ENCODE measurements at regions not wholly inside any gene's neighbourhood (a gene's known extent, or its start where the extent isn't known, plus 50 kb on each side); places are given as distances from the start of the nearest gene placed in this dataset.

GRCh38 chr14:82091097-82091496 is 557.4 kb upstream of the SEL1L start:
- POLR2A ChIA-PET, result no interaction called here
- CTCF ChIA-PET, result no interaction called here
- H3K9me3 ChIP-seq (ENCODE audit: control insufficient read depth, insufficient read depth, low read depth, low read length), result no peaks in the 10 kb centered on the region
- no peaks in the 10 kb centered on the region for H3K4me1 ChIP-seq (ENCODE audit: control insufficient read depth, insufficient read depth, low read length)
- TF ChIP-seq ZNF660 (tag by site-specific recombination; IDR thresholded peaks at IDR 0.05) (no peak), BCL11B (tag by site-specific recombination; IDR thresholded peaks at IDR 0.05; ENCODE audit: low read depth) (no peak), ZNF701 (tag by site-specific recombination; IDR thresholded peaks at IDR 0.05) (no peak), ZNF549 (tag by site-specific recombination; IDR thresholded peaks at IDR 0.05) (no peak), ZNF785 (tag by site-specific recombination; IDR thresholded peaks at IDR 0.05) (no peak), ZNF10 (tag by site-specific recombination; IDR thresholded peaks at IDR 0.05) (no peak)
- TF ChIP-seq, protein P1, sequence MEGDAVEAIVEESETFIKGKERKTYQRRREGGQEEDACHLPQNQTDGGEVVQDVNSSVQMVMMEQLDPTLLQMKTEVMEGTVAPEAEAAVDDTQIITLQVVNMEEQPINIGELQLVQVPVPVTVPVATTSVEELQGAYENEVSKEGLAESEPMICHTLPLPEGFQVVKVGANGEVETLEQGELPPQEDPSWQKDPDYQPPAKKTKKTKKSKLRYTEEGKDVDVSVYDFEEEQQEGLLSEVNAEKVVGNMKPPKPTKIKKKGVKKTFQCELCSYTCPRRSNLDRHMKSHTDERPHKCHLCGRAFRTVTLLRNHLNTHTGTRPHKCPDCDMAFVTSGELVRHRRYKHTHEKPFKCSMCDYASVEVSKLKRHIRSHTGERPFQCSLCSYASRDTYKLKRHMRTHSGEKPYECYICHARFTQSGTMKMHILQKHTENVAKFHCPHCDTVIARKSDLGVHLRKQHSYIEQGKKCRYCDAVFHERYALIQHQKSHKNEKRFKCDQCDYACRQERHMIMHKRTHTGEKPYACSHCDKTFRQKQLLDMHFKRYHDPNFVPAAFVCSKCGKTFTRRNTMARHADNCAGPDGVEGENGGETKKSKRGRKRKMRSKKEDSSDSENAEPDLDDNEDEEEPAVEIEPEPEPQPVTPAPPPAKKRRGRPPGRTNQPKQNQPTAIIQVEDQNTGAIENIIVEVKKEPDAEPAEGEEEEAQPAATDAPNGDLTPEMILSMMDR (tag by site-specific recombination; IDR thresholded peaks at IDR 0.05), result no peak
- H3K4me3 ChIP-seq (ENCODE audit: low read depth, low read length), result no peak overlapping the region
- no peak overlapping the region for H3K27ac ChIP-seq (ENCODE audit: extremely low read depth, low read depth, low read length)
- H3K36me3 ChIP-seq (ENCODE audit: control insufficient read depth in 2 of 2, insufficient read depth in 1 of 2, low read length in 2 of 2), result no peaks in the 10 kb centered on the region

GRCh38 chr14:82094829-82095345 is 561.2 kb upstream of the SEL1L start:
- CTCF ChIA-PET, result no interaction called here
- no peak overlapping the region for H3K27ac ChIP-seq (ENCODE audit: extremely low read depth, low read depth, low read length)
- POLR2A ChIA-PET, result no interaction called here
- H3K36me3 ChIP-seq (ENCODE audit: control insufficient read depth in 2 of 2, insufficient read depth in 1 of 2, low read length in 2 of 2), result no peaks in the 10 kb centered on the region
- H3K4me3 ChIP-seq (ENCODE audit: low read depth, low read length), result no peak overlapping the region
- H3K9me3 ChIP-seq (ENCODE audit: control insufficient read depth, insufficient read depth, low read depth, low read length), result no peaks in the 10 kb centered on the region
- H3K4me1 ChIP-seq (ENCODE audit: control insufficient read depth, insufficient read depth, low read length), result no peaks in the 10 kb centered on the region
- no peak for TF ChIP-seq ZNF19 (tag by site-specific recombination; IDR thresholded peaks at IDR 0.05; ENCODE audit: low read depth)
- TF ChIP-seq, protein P2, sequence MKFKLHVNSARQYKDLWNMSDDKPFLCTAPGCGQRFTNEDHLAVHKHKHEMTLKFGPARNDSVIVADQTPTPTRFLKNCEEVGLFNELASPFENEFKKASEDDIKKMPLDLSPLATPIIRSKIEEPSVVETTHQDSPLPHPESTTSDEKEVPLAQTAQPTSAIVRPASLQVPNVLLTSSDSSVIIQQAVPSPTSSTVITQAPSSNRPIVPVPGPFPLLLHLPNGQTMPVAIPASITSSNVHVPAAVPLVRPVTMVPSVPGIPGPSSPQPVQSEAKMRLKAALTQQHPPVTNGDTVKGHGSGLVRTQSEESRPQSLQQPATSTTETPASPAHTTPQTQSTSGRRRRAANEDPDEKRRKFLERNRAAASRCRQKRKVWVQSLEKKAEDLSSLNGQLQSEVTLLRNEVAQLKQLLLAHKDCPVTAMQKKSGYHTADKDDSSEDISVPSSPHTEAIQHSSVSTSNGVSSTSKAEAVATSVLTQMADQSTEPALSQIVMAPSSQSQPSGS (tag by site-specific recombination; IDR thresholded peaks at IDR 0.05; ENCODE audit: low read depth), result no peak
- TF ChIP-seq ZNF670 (tag by site-specific recombination; IDR thresholded peaks at IDR 0.05; ENCODE audit: low read depth), result no peak
- no peak for TF ChIP-seq ZNF626 (tag by site-specific recombination; IDR thresholded peaks at IDR 0.05)
- TF ChIP-seq, protein P3, sequence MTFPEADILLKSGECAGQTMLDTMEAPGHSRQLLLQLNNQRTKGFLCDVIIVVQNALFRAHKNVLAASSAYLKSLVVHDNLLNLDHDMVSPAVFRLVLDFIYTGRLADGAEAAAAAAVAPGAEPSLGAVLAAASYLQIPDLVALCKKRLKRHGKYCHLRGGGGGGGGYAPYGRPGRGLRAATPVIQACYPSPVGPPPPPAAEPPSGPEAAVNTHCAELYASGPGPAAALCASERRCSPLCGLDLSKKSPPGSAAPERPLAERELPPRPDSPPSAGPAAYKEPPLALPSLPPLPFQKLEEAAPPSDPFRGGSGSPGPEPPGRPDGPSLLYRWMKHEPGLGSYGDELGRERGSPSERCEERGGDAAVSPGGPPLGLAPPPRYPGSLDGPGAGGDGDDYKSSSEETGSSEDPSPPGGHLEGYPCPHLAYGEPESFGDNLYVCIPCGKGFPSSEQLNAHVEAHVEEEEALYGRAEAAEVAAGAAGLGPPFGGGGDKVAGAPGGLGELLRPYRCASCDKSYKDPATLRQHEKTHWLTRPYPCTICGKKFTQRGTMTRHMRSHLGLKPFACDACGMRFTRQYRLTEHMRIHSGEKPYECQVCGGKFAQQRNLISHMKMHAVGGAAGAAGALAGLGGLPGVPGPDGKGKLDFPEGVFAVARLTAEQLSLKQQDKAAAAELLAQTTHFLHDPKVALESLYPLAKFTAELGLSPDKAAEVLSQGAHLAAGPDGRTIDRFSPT (tag by site-specific recombination; IDR thresholded peaks at IDR 0.05), result no peak
- no peak for TF ChIP-seq ZNF843 (tag by site-specific recombination; IDR thresholded peaks at IDR 0.05)
- TF ChIP-seq ZNF473 (tag by site-specific recombination; IDR thresholded peaks at IDR 0.05), result no peak
- no peak for TF ChIP-seq ZNF24 (tag by site-specific recombination; IDR thresholded peaks at IDR 0.05)
- TF ChIP-seq ZEB2 (tag by site-specific recombination; IDR thresholded peaks at IDR 0.05), result no peak
- TF ChIP-seq, protein P4, sequence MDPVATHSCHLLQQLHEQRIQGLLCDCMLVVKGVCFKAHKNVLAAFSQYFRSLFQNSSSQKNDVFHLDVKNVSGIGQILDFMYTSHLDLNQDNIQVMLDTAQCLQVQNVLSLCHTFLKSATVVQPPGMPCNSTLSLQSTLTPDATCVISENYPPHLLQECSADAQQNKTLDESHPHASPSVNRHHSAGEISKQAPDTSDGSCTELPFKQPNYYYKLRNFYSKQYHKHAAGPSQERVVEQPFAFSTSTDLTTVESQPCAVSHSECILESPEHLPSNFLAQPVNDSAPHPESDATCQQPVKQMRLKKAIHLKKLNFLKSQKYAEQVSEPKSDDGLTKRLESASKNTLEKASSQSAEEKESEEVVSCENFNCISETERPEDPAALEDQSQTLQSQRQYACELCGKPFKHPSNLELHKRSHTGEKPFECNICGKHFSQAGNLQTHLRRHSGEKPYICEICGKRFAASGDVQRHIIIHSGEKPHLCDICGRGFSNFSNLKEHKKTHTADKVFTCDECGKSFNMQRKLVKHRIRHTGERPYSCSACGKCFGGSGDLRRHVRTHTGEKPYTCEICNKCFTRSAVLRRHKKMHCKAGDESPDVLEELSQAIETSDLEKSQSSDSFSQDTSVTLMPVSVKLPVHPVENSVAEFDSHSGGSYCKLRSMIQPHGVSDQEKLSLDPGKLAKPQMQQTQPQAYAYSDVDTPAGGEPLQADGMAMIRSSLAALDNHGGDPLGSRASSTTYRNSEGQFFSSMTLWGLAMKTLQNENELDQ (tag by site-specific recombination; IDR thresholded peaks at IDR 0.05; ENCODE audit: low read depth), result no peak
- TF ChIP-seq ZBTB11 (tag by site-specific recombination; conservative IDR thresholded peaks at IDR 0.05; ENCODE audit: low read depth), result no peak
- no peak for TF ChIP-seq ZNF544 (tag by site-specific recombination; IDR thresholded peaks at IDR 0.05)
- TF ChIP-seq BCL11B (tag by site-specific recombination; IDR thresholded peaks at IDR 0.05; ENCODE audit: low read depth), result no peak
- no peak for TF ChIP-seq GLIS2 (tag by site-specific recombination; IDR thresholded peaks at IDR 0.05)
- TF ChIP-seq ZNF510 (tag by site-specific recombination; IDR thresholded peaks at IDR 0.05; ENCODE audit: insufficient replicate concordance), result no peak
- no peak for TF ChIP-seq KLF9 (tag by site-specific recombination; IDR thresholded peaks at IDR 0.05; ENCODE audit: low read depth)
- TF ChIP-seq ZNF580 (tag by site-specific recombination; IDR thresholded peaks at IDR 0.05), result no peak
- TF ChIP-seq ZNF292 (tag by site-specific recombination; IDR thresholded peaks at IDR 0.05; ENCODE audit: borderline replicate concordance, low read depth), result no peak
